ENCODE measurements at regions not wholly inside any gene's neighbourhood (a gene's known extent, or its start where the extent isn't known, plus 50 kb on each side); places are given as distances from the start of the nearest gene placed in this dataset.

GRCh38 chr3:177611752-177612334 lies 414.6 kb upstream of the TBL1XR1 start:
- H3K9me3 Mint-ChIP-seq = peaks cover 8% of the 10 kb centered on the region
- H3K4me1 Mint-ChIP-seq = peaks cover 51% of the 10 kb centered on the region
- TF ChIP-seq CTCF (IDR thresholded peaks at IDR 0.05) = no peak
- H3K27ac Mint-ChIP-seq = no peak overlapping the region
- H3K27me3 Mint-ChIP-seq (ENCODE audit: low read depth, poor library complexity) = peaks cover 5% of the 10 kb centered on the region
- H3K4me3 Mint-ChIP-seq = no peak overlapping the region
- peaks cover 5% of the 10 kb centered on the region for H3K36me3 Mint-ChIP-seq (ENCODE audit: low read depth)
- DNase-seq = no peak

- Mint-ChIP-seq H3K36me3 (ENCODE audit: low read depth) (peaks cover 5% of the 10 kb centered on the region), H3K4me1 (peaks cover 42% of the 10 kb centered on the region), H3K9me3 (peaks cover 5% of the 10 kb centered on the region), H3K27ac (no peak overlapping the region), H3K4me3 (no peak overlapping the region), H3K27me3 (ENCODE audit: low read depth, poor library complexity) (peaks cover 2% of the 10 kb centered on the region)
- DNase-seq = no peak
- TF ChIP-seq CTCF (IDR thresholded peaks at IDR 0.05) = no peak
These were observed 416.6 kb upstream of the TBL1XR1 start for GRCh38 chr3:177613901-177614300.

- Mint-ChIP-seq H3K36me3 (ENCODE audit: low read depth) (peaks cover 5% of the 10 kb centered on the region), H3K9me3 (peaks cover 5% of the 10 kb centered on the region), H3K4me1 (peaks cover 39% of the 10 kb centered on the region), H3K27ac (peak overlapping the region; percentile 31), H3K4me3 (no peak overlapping the region), H3K27me3 (ENCODE audit: low read depth, poor library complexity) (peaks cover 2% of the 10 kb centered on the region)
- DNase-seq = no peak
- no peak for TF ChIP-seq CTCF (IDR thresholded peaks at IDR 0.05)
These were observed 417.7 kb upstream of the TBL1XR1 start for GRCh38 chr3:177615015-177615414.

- H3K4me3 Mint-ChIP-seq = no peak overlapping the region
- H3K4me1 Mint-ChIP-seq = peaks cover 18% of the 10 kb centered on the region
- no peak for TF ChIP-seq CTCF (IDR thresholded peaks at IDR 0.05)
- H3K27ac Mint-ChIP-seq = no peak overlapping the region
- H3K9me3 Mint-ChIP-seq = no peaks in the 10 kb centered on the region
- DNase-seq = no peak
- no peaks in the 10 kb centered on the region for H3K27me3 Mint-ChIP-seq (ENCODE audit: low read depth, poor library complexity)
- peaks cover 2% of the 10 kb centered on the region for H3K36me3 Mint-ChIP-seq (ENCODE audit: low read depth)
These were observed 421.8 kb upstream of the TBL1XR1 start for GRCh38 chr3:177618873-177619733.

- peaks cover 12% of the 10 kb centered on the region for H3K36me3 Mint-ChIP-seq (ENCODE audit: low read depth)
- no peak overlapping the region for H3K27ac Mint-ChIP-seq
- H3K9me3 Mint-ChIP-seq = peaks cover 9% of the 10 kb centered on the region
- peaks cover 24% of the 10 kb centered on the region for H3K4me1 Mint-ChIP-seq
- no peaks in the 10 kb centered on the region for H3K27me3 Mint-ChIP-seq (ENCODE audit: low read depth, poor library complexity)
- no peak for DNase-seq
- no peak for TF ChIP-seq CTCF (IDR thresholded peaks at IDR 0.05)
- no peak overlapping the region for H3K4me3 Mint-ChIP-seq
These were observed 422.8 kb upstream of the TBL1XR1 start for GRCh38 chr3:177620073-177620472.
